Heart left ventricle (tissue), 13 donors: ENCODE measurements at regions not wholly inside any gene's neighbourhood (a gene's known extent, or its start where the extent isn't known, plus 50 kb on each side); places are given as distances from the start of the nearest gene placed in this dataset.

Experiments used
- POLR2A ChIP-seq, 2 donors: fragments of 450-650 bp; IDR thresholded peaks; one replicate each; pipeline ENCODE4 v1.6.1; 2017; ENCODE audit warnings: antibody characterized with exemption in 2 of 2, mild to moderate bottlenecking in 2 of 2, moderate library complexity in 2 of 2
- TF ChIP-seq, protein P1 (sequence below), 12 donors: fragments of 200-600 bp; sonication (generic) in 4 of 12; IDR thresholded peaks; one replicate each; pipeline versions ENCODE4 v1.5.0 to v1.8.0; 2018 to 2022; ENCODE audit warnings: antibody characterized with exemption in 12 of 12, mild to moderate bottlenecking in 5 of 12
- donor health status: ischemic (EF 13 %, LVEDD 7.1; RV severe dilation, severe dysfunction).
- donor health status: DM: no; HTN: yes; CAD: no.
- donor health status: DM: no; HTN: no; CAD: no.
- donor health status: ischemic (EF 25% LVEDD 6.9; RV normal size, moderate dysfunction).
- donor health status: ischemic (EF 25% LVEDD 5.7; RV mildly dilated, moderate dysfunction).
- donor health status: ischemic (EF 35%, LVEDD 5.7; RV mildly dilated, moderate dysfunction).
- donor health status: nonischemic (EF 11% LVEDD 7.7; RV severe dilation, severe dysfunction).
- donor health status: DM: yes; HTN: yes; CAD: no.
- donor health status: PGD.
- donor health status: ischemic (EF 29% LVEDD 5.4; RV normal size, mild dysfunction).
- donor health status: nonischemic (EF 23%, LVEDD 6.1; RV moderate dilation, normal function).

DNA sequence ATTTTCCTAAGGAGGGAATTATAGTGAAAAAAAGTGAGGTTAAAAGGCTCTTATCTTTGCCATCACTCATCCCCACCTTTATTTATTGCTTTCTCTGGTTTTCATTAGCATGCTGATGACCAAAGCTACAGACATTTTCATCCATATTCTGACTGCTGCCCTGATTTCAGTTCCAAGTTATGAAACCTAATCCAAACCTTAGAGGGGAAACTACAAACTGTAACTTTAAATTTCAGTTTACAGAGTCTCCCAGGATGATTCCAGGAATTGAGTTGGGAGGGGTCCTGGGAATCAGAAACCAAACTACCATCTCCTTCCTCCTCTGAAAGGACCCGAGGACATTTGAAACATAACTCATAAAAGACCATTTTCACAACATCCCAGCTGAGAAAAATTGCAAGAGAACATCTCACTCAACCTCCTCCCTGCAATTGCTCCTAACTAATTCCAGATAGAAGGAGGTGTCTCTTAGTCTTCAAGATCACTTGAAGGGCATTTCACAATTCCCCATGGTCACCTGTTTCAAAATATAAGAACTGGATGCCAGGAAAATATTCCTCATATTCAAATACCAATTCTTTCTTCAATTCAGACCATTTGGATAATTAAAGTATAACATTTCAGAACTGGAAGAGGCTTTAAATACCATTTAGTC is 520.6 kb downstream of the TNS1 start:
- TF ChIP-seq, protein P1, sequence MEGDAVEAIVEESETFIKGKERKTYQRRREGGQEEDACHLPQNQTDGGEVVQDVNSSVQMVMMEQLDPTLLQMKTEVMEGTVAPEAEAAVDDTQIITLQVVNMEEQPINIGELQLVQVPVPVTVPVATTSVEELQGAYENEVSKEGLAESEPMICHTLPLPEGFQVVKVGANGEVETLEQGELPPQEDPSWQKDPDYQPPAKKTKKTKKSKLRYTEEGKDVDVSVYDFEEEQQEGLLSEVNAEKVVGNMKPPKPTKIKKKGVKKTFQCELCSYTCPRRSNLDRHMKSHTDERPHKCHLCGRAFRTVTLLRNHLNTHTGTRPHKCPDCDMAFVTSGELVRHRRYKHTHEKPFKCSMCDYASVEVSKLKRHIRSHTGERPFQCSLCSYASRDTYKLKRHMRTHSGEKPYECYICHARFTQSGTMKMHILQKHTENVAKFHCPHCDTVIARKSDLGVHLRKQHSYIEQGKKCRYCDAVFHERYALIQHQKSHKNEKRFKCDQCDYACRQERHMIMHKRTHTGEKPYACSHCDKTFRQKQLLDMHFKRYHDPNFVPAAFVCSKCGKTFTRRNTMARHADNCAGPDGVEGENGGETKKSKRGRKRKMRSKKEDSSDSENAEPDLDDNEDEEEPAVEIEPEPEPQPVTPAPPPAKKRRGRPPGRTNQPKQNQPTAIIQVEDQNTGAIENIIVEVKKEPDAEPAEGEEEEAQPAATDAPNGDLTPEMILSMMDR (IDR thresholded peaks at IDR 0.05) = no peak
- no peak for TF ChIP-seq POLR2A (IDR thresholded peaks at IDR 0.05)
